ENCODE measurements at regions not wholly inside any gene's neighbourhood (a gene's known extent, or its start where the extent isn't known, plus 50 kb on each side); places are given as distances from the start of the nearest gene placed in this dataset.

DNA sequence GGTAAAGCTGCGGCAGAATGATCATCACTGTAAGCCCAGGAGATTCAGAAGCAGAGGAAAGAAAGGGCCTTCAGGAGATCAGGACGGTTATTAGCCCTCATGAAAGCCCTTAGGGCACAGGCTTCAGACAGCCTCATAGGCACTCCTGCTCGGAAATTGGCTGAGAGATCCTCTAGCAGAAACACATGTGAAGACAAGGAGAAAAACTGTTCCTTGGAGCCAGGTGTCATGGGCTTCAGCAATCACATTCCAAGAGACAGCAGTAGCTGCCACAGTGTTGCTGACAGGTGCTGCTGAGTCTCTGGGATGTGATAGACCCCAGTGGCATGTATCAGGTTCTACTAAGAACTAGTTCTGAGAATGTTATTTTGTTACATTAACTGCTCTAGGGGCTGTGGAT is 88.8 kb upstream of the DYRK2 start:
- TF ChIP-seq, protein P1, sequence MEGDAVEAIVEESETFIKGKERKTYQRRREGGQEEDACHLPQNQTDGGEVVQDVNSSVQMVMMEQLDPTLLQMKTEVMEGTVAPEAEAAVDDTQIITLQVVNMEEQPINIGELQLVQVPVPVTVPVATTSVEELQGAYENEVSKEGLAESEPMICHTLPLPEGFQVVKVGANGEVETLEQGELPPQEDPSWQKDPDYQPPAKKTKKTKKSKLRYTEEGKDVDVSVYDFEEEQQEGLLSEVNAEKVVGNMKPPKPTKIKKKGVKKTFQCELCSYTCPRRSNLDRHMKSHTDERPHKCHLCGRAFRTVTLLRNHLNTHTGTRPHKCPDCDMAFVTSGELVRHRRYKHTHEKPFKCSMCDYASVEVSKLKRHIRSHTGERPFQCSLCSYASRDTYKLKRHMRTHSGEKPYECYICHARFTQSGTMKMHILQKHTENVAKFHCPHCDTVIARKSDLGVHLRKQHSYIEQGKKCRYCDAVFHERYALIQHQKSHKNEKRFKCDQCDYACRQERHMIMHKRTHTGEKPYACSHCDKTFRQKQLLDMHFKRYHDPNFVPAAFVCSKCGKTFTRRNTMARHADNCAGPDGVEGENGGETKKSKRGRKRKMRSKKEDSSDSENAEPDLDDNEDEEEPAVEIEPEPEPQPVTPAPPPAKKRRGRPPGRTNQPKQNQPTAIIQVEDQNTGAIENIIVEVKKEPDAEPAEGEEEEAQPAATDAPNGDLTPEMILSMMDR (conservative IDR thresholded peaks at IDR 0.05; ENCODE audit: low read depth) = no peak
- DNase-seq (ENCODE audit: low spot score) = no peak
- H3K27ac ChIP-seq = no peak overlapping the region
- POLR2A ChIA-PET (ENCODE audit: low non-redundant PET) = no interaction called here
- CTCF ChIA-PET = interaction anchor here (1.0 kb wide), 1 partner anchor 45 kb away, joined by 3 read pairs; no protein-coding TSS in a partner anchor

- no peak overlapping the region for H3K27ac ChIP-seq
- POLR2A ChIA-PET (ENCODE audit: low non-redundant PET) = no interaction called here
- CTCF ChIA-PET = no interaction called here
- DNase-seq (ENCODE audit: low spot score) = no peak
- TF ChIP-seq, protein P1 (conservative IDR thresholded peaks at IDR 0.05; ENCODE audit: low read depth) = no peak
Measured at GRCh38 chr12:67562513-67563287, 85.8 kb upstream of the DYRK2 start.

- CTCF ChIA-PET = no interaction called here
- POLR2A ChIA-PET (ENCODE audit: low non-redundant PET) = no interaction called here
- TF ChIP-seq, protein P1 (conservative IDR thresholded peaks at IDR 0.05; ENCODE audit: low read depth) = no peak
- DNase-seq (ENCODE audit: low spot score) = no peak
- H3K27ac ChIP-seq = no peak overlapping the region
Measured at GRCh38 chr12:67568055-67568454, 80.5 kb upstream of the DYRK2 start.

DNA sequence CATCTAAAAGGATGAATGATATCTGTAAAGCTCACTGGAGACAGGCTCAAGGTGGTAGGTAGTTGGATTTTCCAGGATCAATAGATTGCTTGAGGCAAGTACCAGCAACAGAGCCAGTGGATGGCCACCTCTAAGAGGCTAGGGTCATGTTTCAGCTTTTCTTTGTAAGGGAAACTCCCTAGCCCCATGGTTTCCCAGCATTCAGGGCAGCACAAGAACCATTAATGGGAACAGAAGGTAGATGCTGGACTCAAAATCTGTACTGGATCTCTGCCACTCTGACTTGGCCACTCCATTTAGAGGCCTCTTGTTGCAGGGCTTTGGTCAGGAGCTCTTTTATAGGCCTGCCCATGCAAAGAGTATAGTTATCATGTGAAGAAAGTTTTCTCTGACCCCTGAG is 76.1 kb upstream of the DYRK2 start:
- DNase-seq (ENCODE audit: low spot score) = no peak
- no peak overlapping the region for H3K27ac ChIP-seq
- ChIA-PET POLR2A (ENCODE audit: low non-redundant PET) (no interaction called here), CTCF (no interaction called here)
- TF ChIP-seq, protein P1 (conservative IDR thresholded peaks at IDR 0.05; ENCODE audit: low read depth) = no peak

DNA sequence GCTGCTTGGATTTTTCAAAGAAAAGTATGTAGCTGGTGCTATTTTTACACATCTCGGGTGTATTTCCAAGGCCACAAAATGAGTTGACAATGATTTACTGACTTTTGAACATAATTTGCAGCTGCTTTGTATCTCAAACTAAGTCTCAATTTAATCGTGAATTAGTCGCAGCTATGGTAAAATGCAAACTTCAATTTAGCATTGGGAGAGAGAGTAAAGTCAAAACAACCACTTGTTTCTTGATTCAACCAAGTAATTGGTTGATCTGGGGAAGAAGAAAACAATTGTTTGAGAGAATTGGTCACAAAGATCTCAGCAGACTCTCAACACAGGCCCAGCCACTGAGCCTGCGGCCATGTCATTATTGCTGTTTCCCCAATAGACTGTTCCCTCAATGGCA is 75.0 kb upstream of the DYRK2 start:
- ChIA-PET POLR2A (ENCODE audit: low non-redundant PET) (no interaction called here), CTCF (no interaction called here)
- TF ChIP-seq, protein P1 (conservative IDR thresholded peaks at IDR 0.05; ENCODE audit: low read depth) = no peak
- H3K27ac ChIP-seq = no peak overlapping the region
- no peak for DNase-seq (ENCODE audit: low spot score)

DNA sequence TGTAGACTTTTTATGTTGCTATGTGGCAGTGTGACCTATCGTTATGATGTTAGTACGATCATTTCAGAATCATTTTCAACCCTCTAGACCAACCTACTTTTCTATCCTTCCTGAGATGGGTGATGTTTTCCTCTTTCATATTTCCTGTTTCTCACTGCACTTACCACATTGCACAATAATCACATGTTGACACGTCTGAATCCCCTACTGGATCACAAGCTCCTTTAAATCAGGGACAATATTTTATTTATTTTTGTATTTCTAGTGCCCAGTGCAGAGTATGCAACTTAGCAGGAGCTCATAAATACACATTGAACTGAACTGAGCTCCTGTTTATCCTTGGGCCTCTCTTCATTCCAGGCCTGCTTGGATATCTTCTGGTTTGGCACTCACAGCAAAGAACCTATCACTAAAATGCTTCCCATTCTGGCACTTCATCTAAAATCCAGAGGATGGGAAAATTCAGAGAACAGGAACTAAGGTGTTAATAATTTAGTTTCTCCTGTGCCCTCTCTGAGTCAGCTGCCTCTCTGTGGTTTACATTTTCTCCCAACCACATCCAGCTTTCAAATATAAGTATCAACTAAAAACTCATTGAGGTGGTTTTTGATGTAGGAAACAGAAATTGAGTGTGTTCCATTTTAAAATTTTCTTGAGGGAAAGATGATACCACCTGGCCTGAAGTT is 69.4 kb upstream of the DYRK2 start:
- no peak overlapping the region for H3K27ac ChIP-seq

More for the DNA sequence above, 69.4 kb upstream of the DYRK2 start:
- TF ChIP-seq, protein P1 (conservative IDR thresholded peaks at IDR 0.05; ENCODE audit: low read depth) = no peak
- no peak for DNase-seq (ENCODE audit: low spot score)
- CTCF ChIA-PET = no interaction called here
- POLR2A ChIA-PET (ENCODE audit: low non-redundant PET) = no interaction called here

All from RWPE1 (cell line).